Liver (tissue), 8 donors: ENCODE measurements at regions not wholly inside any gene's neighbourhood (a gene's known extent, or its start where the extent isn't known, plus 50 kb on each side); places are given as distances from the start of the nearest gene placed in this dataset.
"Not testable (repeated sequence)": the region's sequence is repeated elsewhere in the genome, so short reads cannot be mapped to it uniquely, and the experiment has no call there.

Source experiments
- DNase-seq: peaks from one replicate; pipeline ENCODE4 v3.0.0-alpha.2; 2017; ENCODE audit warnings: low spot score
- H3K27ac ChIP-seq, 2 donors: one replicate each; pipeline ENCODE4 v1.7.0; 2013; ENCODE audit warnings: inconsistent platforms in 2 of 2, low read length in 2 of 2, control low read depth in 1 of 2, low read depth in 1 of 2, mild to moderate bottlenecking in 1 of 2
- H3K27me3 ChIP-seq, 4 donors: one replicate each; pipeline versions ENCODE4 v1.6.1 to v1.7.0; 2013; ENCODE audit warnings: low read length in 3 of 4, inconsistent platforms in 1 of 4, mild to moderate bottlenecking in 1 of 4, moderate library complexity in 1 of 4; ENCODE audit not compliant: control insufficient read depth in 4 of 4, insufficient read depth in 4 of 4
- H3K36me3 ChIP-seq, 4 donors: one replicate each; pipeline versions ENCODE4 v1.6.1 to v1.7.0; 2013; ENCODE audit warnings: low read length in 3 of 4, mild to moderate bottlenecking in 3 of 4, low read depth in 1 of 4, moderate library complexity in 1 of 4; ENCODE audit not compliant: control insufficient read depth in 4 of 4, insufficient read depth in 3 of 4
- H3K4me1 ChIP-seq, 4 donors: one replicate each; pipeline versions ENCODE4 v1.6.1 to v1.7.0; 2013; ENCODE audit warnings: low read length in 3 of 4, mild to moderate bottlenecking in 3 of 4, moderate library complexity in 1 of 4; ENCODE audit not compliant: control insufficient read depth in 4 of 4, insufficient read depth in 4 of 4
- H3K4me3 ChIP-seq, 3 donors: one replicate each; pipeline versions ENCODE4 v1.6.1 to v1.7.0; 2013; ENCODE audit warnings: low read length in 3 of 3, control low read depth in 1 of 3, low read depth in 1 of 3, mild to moderate bottlenecking in 1 of 3
- H3K9ac ChIP-seq, 2 donors: one replicate each; pipeline ENCODE4 v1.7.0; 2013; ENCODE audit warnings: low read length in 2 of 2, mild to moderate bottlenecking in 2 of 2, moderate library complexity in 2 of 2, control low read depth in 1 of 2, low read depth in 1 of 2
- H3K9me3 ChIP-seq, 4 donors: one replicate each; pipeline versions ENCODE4 v1.6.1 to v1.7.0; 2013; ENCODE audit warnings: low read length in 3 of 4; ENCODE audit not compliant: control insufficient read depth in 4 of 4
- CTCF ChIP-seq: fragments of 150-350 bp; IDR thresholded peaks from 2 replicates; pipeline ENCODE4 v1.5.1; 2017; ENCODE audit warnings: improper control_type of control experiment, low read depth, low read length; ENCODE audit not compliant: missing input control
- HNF4G ChIP-seq: IDR thresholded peaks from 2 replicates; pipeline ENCODE4 v1.6.1; 2016; ENCODE audit warnings: antibody characterized with exemption
- JUND ChIP-seq, 2 donors: IDR thresholded peaks; 2 replicates each; pipeline ENCODE4 v1.6.1; 2016; ENCODE audit warnings: antibody characterized with exemption in 2 of 2
- MAX ChIP-seq: IDR thresholded peaks from 2 replicates; pipeline ENCODE4 v1.6.1; 2016; ENCODE audit warnings: antibody characterized with exemption
- NR2F2 ChIP-seq: IDR thresholded peaks from 2 replicates; pipeline ENCODE4 v1.6.1; 2016; ENCODE audit warnings: antibody characterized with exemption
- REST ChIP-seq: IDR thresholded peaks from 2 replicates; pipeline ENCODE4 v1.6.1; 2016; ENCODE audit warnings: antibody characterized with exemption, mild to moderate bottlenecking
- RXRA ChIP-seq, 2 donors: IDR thresholded peaks; 2 replicates each; pipeline ENCODE4 v1.6.1; 2017 to 2018; ENCODE audit warnings: antibody characterized with exemption in 2 of 2, mild to moderate bottlenecking in 1 of 2
- YY1 ChIP-seq: IDR thresholded peaks from 2 replicates; pipeline ENCODE4 v1.6.1; 2016; ENCODE audit warnings: antibody characterized with exemption, mild to moderate bottlenecking
- ZBTB33 ChIP-seq: IDR thresholded peaks from 2 replicates; pipeline ENCODE4 v1.6.1; 2016; ENCODE audit warnings: antibody characterized with exemption
- WGBS: extraction: QIAGEN DNeasy Blood & Tissue Kit; methylation state at CpG from one replicate; pipeline ENCODE4 v1.1.7; 2013; 5-methylcytosine and 5-hydroxymethylcytosine counted together
- donor health status: healthy.
- donor health status: healthy.
- donor health status: healthy.
- donor health status: healthy.
- donor health status: healthy.

GRCh38 chr10:30683496-30683895, 53.9 kb upstream of the LYZL2 start:
- H3K9me3 ChIP-seq = no peaks in the 10 kb centered on the region
- TF ChIP-seq HNF4G (no peak), YY1 (no peak), ZBTB33 (no peak), CTCF (no peak), NR2F2 (no peak), RXRA (IDR thresholded peaks at IDR 0.05) (no peak), MAX (no peak), REST (no peak), JUND (IDR thresholded peaks at IDR 0.05) (no peak)
- WGBS = 68% methylated on average over 10 of the region's 10 CpGs

GRCh38 chr10:30682377-30683199, 53.0 kb upstream of the LYZL2 start:
- not testable (repeated sequence) for H3K4me1 ChIP-seq, H3K9ac ChIP-seq, H3K27me3 ChIP-seq, H3K9me3 ChIP-seq, H3K27ac ChIP-seq, H3K4me3 ChIP-seq, DNase-seq, H3K36me3 ChIP-seq
- 71% methylated on average over 9 of the region's 9 CpGs for WGBS

More at GRCh38 chr10:30683496-30683895, 53.9 kb upstream of the LYZL2 start:
- no peak overlapping the region for H3K9ac ChIP-seq
- H3K4me1 ChIP-seq = no peaks in the 10 kb centered on the region
- H3K27me3 ChIP-seq = peaks cover 0 to 3% (median 0%) of the 10 kb centered on the region in 4 donors
- no peak overlapping the region for H3K4me3 ChIP-seq
- no peak overlapping the region for H3K27ac ChIP-seq
- no peaks in the 10 kb centered on the region for H3K36me3 ChIP-seq
- no peak for DNase-seq
